ENCODE measurements at regions not wholly inside any gene's neighbourhood (a gene's known extent, or its start where the extent isn't known, plus 50 kb on each side); places are given as distances from the start of the nearest gene placed in this dataset.

DNA sequence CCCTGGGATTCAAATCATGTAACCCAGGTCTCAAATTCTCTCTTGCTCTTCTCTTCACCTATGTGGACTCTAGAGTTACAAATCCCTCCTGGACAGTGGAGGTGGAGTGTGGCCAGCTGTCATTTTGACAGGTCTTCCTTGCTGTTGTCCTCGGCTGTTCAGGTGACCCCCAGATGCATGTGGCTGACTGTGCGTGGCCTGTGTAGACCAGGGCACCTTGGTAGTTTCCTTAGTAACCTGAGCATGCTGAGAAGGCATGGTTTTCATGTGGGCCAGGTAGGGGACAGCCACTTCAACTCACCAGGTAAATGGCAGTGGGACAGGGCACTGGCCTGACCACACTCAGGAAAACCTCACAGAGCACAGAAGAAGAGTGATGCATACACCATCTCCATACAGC lies 155.0 kb upstream of the TSHZ3 start:
- Histone ChIP-seq H3K9me3 (replicated peaks; ENCODE audit: insufficient read depth, low read length) (no peaks in the 10 kb centered on the region), H3K27me3 (replicated peaks; ENCODE audit: insufficient read depth, low read length) (peaks cover 18% of the 10 kb centered on the region), H3K4me2 (ENCODE audit: low read depth, low read length) (no peak overlapping the region), H3K79me2 (ENCODE audit: low read length) (no peaks in the 10 kb centered on the region), H3K36me3 (replicated peaks; ENCODE audit: insufficient read depth, low read length) (no peaks in the 10 kb centered on the region), H3K27ac (ENCODE audit: low read length) (no peak overlapping the region), H2AFZ (ENCODE audit: low read length) (no peak overlapping the region), H3K4me3 (ENCODE audit: low read length) (no peak overlapping the region), H3F3A (ENCODE audit: insufficient read depth, low read length) (no peaks in the 10 kb centered on the region), H3K9ac (ENCODE audit: low read length) (no peak overlapping the region), H3K9me2 (replicated peaks; ENCODE audit: insufficient read depth, low read length) (no peaks in the 10 kb centered on the region), H4K20me1 (ENCODE audit: insufficient read depth, low read length) (no peaks in the 10 kb centered on the region), H3K4me1 (ENCODE audit: low read length) (no peaks in the 10 kb centered on the region)
- no peak for TF ChIP-seq EZH2 (optimal IDR thresholded peaks at IDR 0.05; ENCODE audit: low read depth, low read length)
- no peak for TF ChIP-seq EZH2phosphoT487 (IDR thresholded peaks at IDR 0.05; ENCODE audit: low read length)
- TF ChIP-seq, protein P1, sequence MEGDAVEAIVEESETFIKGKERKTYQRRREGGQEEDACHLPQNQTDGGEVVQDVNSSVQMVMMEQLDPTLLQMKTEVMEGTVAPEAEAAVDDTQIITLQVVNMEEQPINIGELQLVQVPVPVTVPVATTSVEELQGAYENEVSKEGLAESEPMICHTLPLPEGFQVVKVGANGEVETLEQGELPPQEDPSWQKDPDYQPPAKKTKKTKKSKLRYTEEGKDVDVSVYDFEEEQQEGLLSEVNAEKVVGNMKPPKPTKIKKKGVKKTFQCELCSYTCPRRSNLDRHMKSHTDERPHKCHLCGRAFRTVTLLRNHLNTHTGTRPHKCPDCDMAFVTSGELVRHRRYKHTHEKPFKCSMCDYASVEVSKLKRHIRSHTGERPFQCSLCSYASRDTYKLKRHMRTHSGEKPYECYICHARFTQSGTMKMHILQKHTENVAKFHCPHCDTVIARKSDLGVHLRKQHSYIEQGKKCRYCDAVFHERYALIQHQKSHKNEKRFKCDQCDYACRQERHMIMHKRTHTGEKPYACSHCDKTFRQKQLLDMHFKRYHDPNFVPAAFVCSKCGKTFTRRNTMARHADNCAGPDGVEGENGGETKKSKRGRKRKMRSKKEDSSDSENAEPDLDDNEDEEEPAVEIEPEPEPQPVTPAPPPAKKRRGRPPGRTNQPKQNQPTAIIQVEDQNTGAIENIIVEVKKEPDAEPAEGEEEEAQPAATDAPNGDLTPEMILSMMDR (IDR thresholded peaks at IDR 0.05; ENCODE audit: low read length): no peak
- no peak for DNase-seq

GRCh38 chr19:31505596-31505910 lies 156.3 kb upstream of the TSHZ3 start:
- no peak overlapping the region for H3K27ac ChIP-seq (ENCODE audit: low read length)
- no peak for TF ChIP-seq EZH2phosphoT487 (IDR thresholded peaks at IDR 0.05; ENCODE audit: low read length)
- TF ChIP-seq EZH2 (optimal IDR thresholded peaks at IDR 0.05; ENCODE audit: low read depth, low read length): no peak
- TF ChIP-seq, protein P1 (IDR thresholded peaks at IDR 0.05; ENCODE audit: low read length): no peak
- no peaks in the 10 kb centered on the region for H3K9me3 ChIP-seq (replicated peaks; ENCODE audit: insufficient read depth, low read length)
- peaks cover 18% of the 10 kb centered on the region for H3K27me3 ChIP-seq (replicated peaks; ENCODE audit: insufficient read depth, low read length)
- no peaks in the 10 kb centered on the region for H4K20me1 ChIP-seq (ENCODE audit: insufficient read depth, low read length)
- no peaks in the 10 kb centered on the region for H3K4me1 ChIP-seq (ENCODE audit: low read length)
- H3K4me2 ChIP-seq (ENCODE audit: low read depth, low read length): no peak overlapping the region
- no peaks in the 10 kb centered on the region for H3K36me3 ChIP-seq (replicated peaks; ENCODE audit: insufficient read depth, low read length)
- H3K79me2 ChIP-seq (ENCODE audit: low read length): no peaks in the 10 kb centered on the region
- no peaks in the 10 kb centered on the region for H3F3A ChIP-seq (ENCODE audit: insufficient read depth, low read length)
- H3K4me3 ChIP-seq (ENCODE audit: low read length): no peak overlapping the region
- H2AFZ ChIP-seq (ENCODE audit: low read length): no peak overlapping the region
- H3K9ac ChIP-seq (ENCODE audit: low read length): no peak overlapping the region
- no peak for DNase-seq
- H3K9me2 ChIP-seq (replicated peaks; ENCODE audit: insufficient read depth, low read length): no peaks in the 10 kb centered on the region

- H3K36me3 ChIP-seq (replicated peaks; ENCODE audit: insufficient read depth, low read length): no peaks in the 10 kb centered on the region
- H3K4me3 ChIP-seq (ENCODE audit: low read length): no peak overlapping the region
- no peaks in the 10 kb centered on the region for H3K9me3 ChIP-seq (replicated peaks; ENCODE audit: insufficient read depth, low read length)
- no peak overlapping the region for H2AFZ ChIP-seq (ENCODE audit: low read length)
- no peak overlapping the region for H3K4me2 ChIP-seq (ENCODE audit: low read depth, low read length)
- no peak overlapping the region for H3K9ac ChIP-seq (ENCODE audit: low read length)
- H4K20me1 ChIP-seq (ENCODE audit: insufficient read depth, low read length): no peaks in the 10 kb centered on the region
- no peaks in the 10 kb centered on the region for H3F3A ChIP-seq (ENCODE audit: insufficient read depth, low read length)
- peaks cover 18% of the 10 kb centered on the region for H3K27me3 ChIP-seq (replicated peaks; ENCODE audit: insufficient read depth, low read length)
- TF ChIP-seq EZH2 (optimal IDR thresholded peaks at IDR 0.05; ENCODE audit: low read depth, low read length) (no peak), EZH2phosphoT487 (IDR thresholded peaks at IDR 0.05; ENCODE audit: low read length) (no peak)
- TF ChIP-seq, protein P1 (IDR thresholded peaks at IDR 0.05; ENCODE audit: low read length): no peak
- no peak for DNase-seq
- H3K9me2 ChIP-seq (replicated peaks; ENCODE audit: insufficient read depth, low read length): no peaks in the 10 kb centered on the region
- H3K4me1 ChIP-seq (ENCODE audit: low read length): no peaks in the 10 kb centered on the region
- H3K27ac ChIP-seq (ENCODE audit: low read length): no peak overlapping the region
- H3K79me2 ChIP-seq (ENCODE audit: low read length): no peaks in the 10 kb centered on the region
These were observed 156.9 kb upstream of the TSHZ3 start for GRCh38 chr19:31506102-31506501.

Measured in MM.1S (cell line).